Bronchial epithelial cell (primary cell): ENCODE measurements at regions not wholly inside any gene's neighbourhood (a gene's known extent, or its start where the extent isn't known, plus 50 kb on each side); places are given as distances from the start of the nearest gene placed in this dataset.

Source experiments
- DNase-seq: peaks from one replicate; pipeline ENCODE4 v3.0.0-alpha.2; 2010; ENCODE audit warnings: low read depth
- FAIRE-seq: peaks from 2 replicates; lab custom pipeline; 2011; peaks lifted over from hg19 to GRCh38; lab: Jason Lieb, UNC
- H3K27me3 ChIP-seq: 2 replicates; pipeline ENCODE4 v1.5.1; 2011; ENCODE audit warnings: low read length; ENCODE audit not compliant: control insufficient read depth, insufficient read depth
- H3K36me3 ChIP-seq: 2 replicates; pipeline ENCODE4 v1.5.1; 2011; ENCODE audit warnings: low read length; ENCODE audit not compliant: control insufficient read depth, insufficient read depth
- H3K4me3 ChIP-seq: 2 replicates; pipeline ENCODE4 v1.5.1; 2011; ENCODE audit warnings: mild to moderate bottlenecking, low read depth, low read length, control low read depth
- CTCF ChIP-seq: IDR thresholded peaks from 2 replicates; pipeline ENCODE4 v1.5.1; 2011; ENCODE audit warnings: mild to moderate bottlenecking, moderate library complexity, low read length, control low read depth, inconsistent platforms; ENCODE audit not compliant: insufficient read depth, severe bottlenecking

- no peak for TF ChIP-seq CTCF
- DNase-seq (no peak), FAIRE-seq (no peak)
Measured at GRCh38 chr15:53367740-53368139, 391.7 kb downstream of the WDR72 start.

GRCh38 chr15:53360881-53361280, 398.6 kb downstream of the WDR72 start:
- H3K36me3 ChIP-seq: no peaks in the 10 kb centered on the region
- no peak for FAIRE-seq
- no peak for TF ChIP-seq CTCF
- H3K27me3 ChIP-seq: no peaks in the 10 kb centered on the region
- no peak for DNase-seq
- H3K4me3 ChIP-seq: no peak overlapping the region

More at GRCh38 chr15:53367740-53368139, 391.7 kb downstream of the WDR72 start:
- no peak overlapping the region for H3K4me3 ChIP-seq
- H3K27me3 ChIP-seq: no peaks in the 10 kb centered on the region
- H3K36me3 ChIP-seq: no peaks in the 10 kb centered on the region

- Histone ChIP-seq H3K27me3 (no peaks in the 10 kb centered on the region), H3K36me3 (no peaks in the 10 kb centered on the region), H3K4me3 (no peak overlapping the region)
- no peak for TF ChIP-seq CTCF
- FAIRE-seq (no peak), DNase-seq (no peak)
Measured at GRCh38 chr15:53359038-53359437, 400.4 kb downstream of the WDR72 start.

GRCh38 chr15:53354874-53355273, 404.6 kb downstream of the WDR72 start:
- TF ChIP-seq CTCF: no peak
- no peak for FAIRE-seq
- no peak for DNase-seq
- H3K36me3 ChIP-seq: no peaks in the 10 kb centered on the region
- no peak overlapping the region for H3K4me3 ChIP-seq
- H3K27me3 ChIP-seq: no peaks in the 10 kb centered on the region

GRCh38 chr15:53351373-53351772, 408.1 kb downstream of the WDR72 start:
- Histone ChIP-seq H3K4me3 (no peak overlapping the region), H3K27me3 (no peaks in the 10 kb centered on the region), H3K36me3 (no peaks in the 10 kb centered on the region)
- DNase-seq (no peak), FAIRE-seq (no peak)
- no peak for TF ChIP-seq CTCF

- Histone ChIP-seq H3K4me3 (no peak overlapping the region), H3K36me3 (no peaks in the 10 kb centered on the region), H3K27me3 (no peaks in the 10 kb centered on the region)
- TF ChIP-seq CTCF: no peak
- FAIRE-seq (no peak), DNase-seq (no peak)
Measured at GRCh38 chr15:53346583-53346982, 412.9 kb downstream of the WDR72 start.
